A673 (cell line): ENCODE measurements at regions not wholly inside any gene's neighbourhood (a gene's known extent, or its start where the extent isn't known, plus 50 kb on each side); places are given as distances from the start of the nearest gene placed in this dataset.

Experiments
- EZH2 ChIP-seq: fragments of 200-600 bp; sonication (generic); IDR thresholded peaks from 2 replicates; pipeline ENCODE4 v1.6.1; 2017; ENCODE audit warnings: borderline replicate concordance, low read depth, mild to moderate bottlenecking, mixed read lengths, antibody characterized with exemption, low read length; ENCODE audit not compliant: poor library complexity, severe bottlenecking
- TF ChIP-seq, protein P1 (sequence below): fragments of 300-800, 200-600 bp; sonication (generic); conservative IDR thresholded peaks from 2 replicates; pipeline ENCODE4 v1.5.1; 2017; ENCODE audit warnings: low read depth, mild to moderate bottlenecking, antibody characterized with exemption, low read length, moderate library complexity, mixed read lengths

- TF ChIP-seq, protein P1, sequence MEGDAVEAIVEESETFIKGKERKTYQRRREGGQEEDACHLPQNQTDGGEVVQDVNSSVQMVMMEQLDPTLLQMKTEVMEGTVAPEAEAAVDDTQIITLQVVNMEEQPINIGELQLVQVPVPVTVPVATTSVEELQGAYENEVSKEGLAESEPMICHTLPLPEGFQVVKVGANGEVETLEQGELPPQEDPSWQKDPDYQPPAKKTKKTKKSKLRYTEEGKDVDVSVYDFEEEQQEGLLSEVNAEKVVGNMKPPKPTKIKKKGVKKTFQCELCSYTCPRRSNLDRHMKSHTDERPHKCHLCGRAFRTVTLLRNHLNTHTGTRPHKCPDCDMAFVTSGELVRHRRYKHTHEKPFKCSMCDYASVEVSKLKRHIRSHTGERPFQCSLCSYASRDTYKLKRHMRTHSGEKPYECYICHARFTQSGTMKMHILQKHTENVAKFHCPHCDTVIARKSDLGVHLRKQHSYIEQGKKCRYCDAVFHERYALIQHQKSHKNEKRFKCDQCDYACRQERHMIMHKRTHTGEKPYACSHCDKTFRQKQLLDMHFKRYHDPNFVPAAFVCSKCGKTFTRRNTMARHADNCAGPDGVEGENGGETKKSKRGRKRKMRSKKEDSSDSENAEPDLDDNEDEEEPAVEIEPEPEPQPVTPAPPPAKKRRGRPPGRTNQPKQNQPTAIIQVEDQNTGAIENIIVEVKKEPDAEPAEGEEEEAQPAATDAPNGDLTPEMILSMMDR, result no peak
- no peak for TF ChIP-seq EZH2
Measured at GRCh38 chr12:110983811-110984210, 63.4 kb upstream of the MYL2 start.
